ENCODE measurements at regions not wholly inside any gene's neighbourhood (a gene's known extent, or its start where the extent isn't known, plus 50 kb on each side); places are given as distances from the start of the nearest gene placed in this dataset.
"Not testable (repeated sequence)": the region's sequence is repeated elsewhere in the genome, so short reads cannot be mapped to it uniquely, and the experiment has no call there.

DNA sequence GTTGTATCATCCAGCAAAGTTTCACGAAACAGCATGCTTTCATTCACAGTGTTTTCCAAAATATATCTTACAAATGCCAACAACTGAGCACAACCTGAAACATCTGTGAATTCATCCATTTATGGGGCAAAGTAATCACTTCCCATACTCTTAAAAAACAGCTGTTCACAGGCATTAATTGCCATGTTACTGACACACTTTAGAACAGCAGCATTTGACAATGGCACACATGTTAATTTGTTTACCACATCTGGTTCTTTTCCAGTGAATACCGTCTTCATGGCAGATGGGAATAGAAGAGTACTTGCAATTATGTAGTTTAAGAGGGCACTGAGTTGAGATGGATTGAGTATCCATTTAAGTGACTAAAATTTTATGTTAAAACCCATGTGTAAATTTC is 347.4 kb upstream of the LRP1B start:
- DNase-seq (ENCODE audit: low spot score), result no peak

DNA sequence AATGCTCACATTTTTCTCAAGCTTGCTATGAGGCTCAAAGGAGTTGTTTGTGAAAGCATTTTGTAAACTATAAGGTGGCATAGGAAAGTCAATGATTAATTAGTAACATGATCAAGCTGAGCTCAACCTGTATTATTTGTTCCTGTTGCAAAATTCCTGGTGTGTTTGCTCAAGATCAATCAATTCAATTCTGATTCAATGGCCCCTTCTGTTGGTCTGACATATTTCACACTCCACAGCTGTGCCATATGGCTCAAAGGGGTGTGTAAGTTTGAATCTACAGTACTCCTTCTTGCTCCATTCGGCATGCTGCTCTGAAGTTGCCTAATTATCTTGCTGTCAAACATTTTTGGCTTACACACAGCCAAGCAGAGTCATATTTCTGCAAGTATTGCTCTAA is 341.6 kb upstream of the LRP1B start:
- DNase-seq (ENCODE audit: low spot score), result no peak

DNA sequence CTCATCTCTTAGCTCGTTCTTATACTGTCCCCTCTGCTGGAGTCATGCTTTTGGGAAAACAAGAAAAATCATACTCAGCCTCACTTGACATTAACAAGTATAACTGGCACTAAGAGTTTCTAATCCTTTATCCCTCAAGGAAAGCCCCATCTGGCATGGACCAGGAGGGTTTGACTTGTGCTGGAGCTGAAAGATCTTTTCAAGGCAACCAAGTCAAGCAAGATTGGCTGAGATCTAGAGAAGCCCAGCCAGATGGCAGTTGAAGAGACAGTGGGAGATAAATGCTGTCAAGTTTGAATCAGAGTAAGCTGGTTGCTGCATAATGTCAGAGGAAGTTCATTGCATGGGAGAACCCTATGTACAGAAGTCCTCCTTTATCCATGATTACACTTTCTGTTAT is 336.5 kb upstream of the LRP1B start:
- no peak for DNase-seq (ENCODE audit: low spot score)

DNA sequence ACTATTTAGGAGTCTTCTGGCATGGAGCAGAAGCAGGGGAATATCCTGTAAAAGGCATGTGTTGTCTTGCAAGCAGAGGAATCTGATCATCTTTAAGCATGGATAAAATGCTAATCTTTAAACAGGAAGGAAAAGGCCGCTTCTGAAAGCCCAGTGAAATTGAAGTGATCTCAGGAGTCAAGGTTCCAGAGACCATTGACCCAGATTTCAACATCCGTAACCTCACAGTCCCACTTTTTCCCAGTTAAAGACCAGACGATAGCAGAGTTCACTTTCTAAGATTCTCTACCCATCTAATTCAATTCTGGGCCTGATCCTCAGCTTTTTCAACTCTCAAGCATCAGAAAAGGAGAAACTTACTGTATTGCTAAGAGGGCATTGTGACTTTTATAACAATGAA is 332.2 kb upstream of the LRP1B start:
- DNase-seq (ENCODE audit: low spot score), result no peak

DNA sequence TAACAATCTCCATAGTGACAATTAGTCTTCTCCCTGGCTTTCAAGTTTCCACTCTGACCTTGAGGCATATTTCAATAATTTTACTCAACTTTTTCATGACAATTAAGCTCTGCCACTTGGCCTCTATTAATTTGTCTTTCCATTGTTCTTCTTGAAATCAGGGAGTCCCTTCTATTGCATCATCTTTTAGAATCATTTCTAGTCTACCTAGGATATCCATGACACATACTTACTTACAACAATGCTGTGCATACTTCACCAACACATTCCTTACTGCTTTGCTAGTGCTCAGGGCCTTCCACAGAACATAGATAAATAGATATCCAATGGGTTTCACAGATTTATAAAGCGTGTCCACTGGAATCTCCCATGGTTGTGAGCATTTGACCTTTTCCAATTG is 331.5 kb upstream of the LRP1B start:
- no peak for DNase-seq (ENCODE audit: low spot score)

DNA sequence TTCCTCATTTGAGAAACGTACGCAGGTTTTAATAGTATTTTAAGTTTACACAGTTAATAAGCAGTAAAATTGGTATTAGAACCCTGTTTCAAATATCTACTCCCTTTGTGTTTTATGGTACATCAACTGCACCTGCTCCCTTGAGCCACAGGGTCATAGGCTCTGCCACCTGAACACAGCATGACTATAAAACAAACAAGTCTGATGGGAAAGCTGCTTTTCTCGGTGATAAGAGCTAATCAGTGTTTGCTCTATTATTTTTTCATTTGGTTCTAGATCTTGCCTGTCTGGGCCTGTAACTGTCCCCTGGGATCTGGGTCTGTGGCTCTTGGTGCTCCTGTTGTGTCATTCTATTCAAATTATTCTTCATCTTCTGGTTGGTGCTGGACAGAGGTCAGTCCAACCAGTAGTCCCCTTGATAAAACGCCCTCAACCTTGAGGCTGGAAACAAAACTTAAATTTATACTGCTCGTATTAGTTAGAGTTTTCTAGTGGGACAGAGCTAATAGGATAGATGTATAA is 314.8 kb upstream of the LRP1B start:
- DNase-seq (ENCODE audit: low spot score), result no peak

DNA sequence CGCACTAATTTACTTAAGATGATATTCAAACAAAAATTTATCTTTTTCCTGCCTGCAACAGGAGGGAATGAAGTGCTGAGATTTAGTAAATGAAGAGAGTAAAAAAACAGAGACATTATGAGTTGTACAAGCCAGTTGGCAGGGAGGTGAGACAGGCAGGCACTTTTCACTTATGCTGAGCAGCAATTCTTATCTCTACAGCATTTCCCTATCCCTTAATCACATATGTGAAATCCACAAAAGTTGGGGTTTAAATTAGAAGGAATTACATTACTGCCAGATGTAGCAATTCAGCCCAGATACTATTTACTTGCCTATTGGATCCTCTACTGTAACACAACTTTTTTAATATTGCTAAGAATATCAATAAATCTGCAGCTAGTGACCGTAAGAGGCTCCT is 314.2 kb upstream of the LRP1B start:
- DNase-seq (ENCODE audit: low spot score), result no peak

DNA sequence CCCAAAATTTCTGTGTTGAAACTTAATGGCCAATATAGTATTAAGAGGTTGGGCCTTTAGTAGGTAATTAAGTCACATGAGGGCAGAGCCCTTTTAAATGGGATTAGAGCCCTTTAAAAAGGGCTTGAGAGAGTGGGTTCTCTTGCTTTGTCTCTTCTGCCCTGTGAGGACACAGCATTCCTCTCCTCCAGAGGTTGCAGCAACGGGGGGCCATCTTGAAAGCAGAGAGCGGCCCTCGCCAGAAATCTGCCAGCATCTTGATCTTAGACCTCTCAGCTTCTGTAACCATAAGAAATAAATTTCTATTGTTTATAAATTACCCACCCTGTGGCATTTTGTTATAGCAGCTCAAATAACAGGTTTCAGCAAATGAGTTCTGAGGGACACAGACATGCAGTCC is 305.0 kb upstream of the LRP1B start:
- DNase-seq (ENCODE audit: low spot score), result no peak

DNA sequence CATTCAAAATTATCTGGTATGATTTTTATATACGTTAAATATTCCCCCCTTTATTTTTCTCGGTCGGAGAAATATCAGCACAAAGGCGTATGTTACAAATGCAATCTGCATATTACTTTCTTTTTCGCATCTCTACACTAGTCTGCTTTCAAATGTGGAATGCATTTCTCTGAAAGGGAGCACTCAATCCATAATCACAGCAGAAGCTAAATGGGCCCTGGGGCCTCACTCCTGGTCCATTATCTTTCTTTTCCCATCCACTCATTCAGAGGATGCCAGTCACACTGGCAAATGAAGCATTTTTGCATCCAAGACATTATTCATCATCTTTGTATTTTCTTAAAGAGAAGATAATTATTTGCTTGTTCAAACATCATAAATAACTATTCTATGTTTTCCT is 295.2 kb upstream of the LRP1B start:
- no peak for DNase-seq (ENCODE audit: low spot score)

DNA sequence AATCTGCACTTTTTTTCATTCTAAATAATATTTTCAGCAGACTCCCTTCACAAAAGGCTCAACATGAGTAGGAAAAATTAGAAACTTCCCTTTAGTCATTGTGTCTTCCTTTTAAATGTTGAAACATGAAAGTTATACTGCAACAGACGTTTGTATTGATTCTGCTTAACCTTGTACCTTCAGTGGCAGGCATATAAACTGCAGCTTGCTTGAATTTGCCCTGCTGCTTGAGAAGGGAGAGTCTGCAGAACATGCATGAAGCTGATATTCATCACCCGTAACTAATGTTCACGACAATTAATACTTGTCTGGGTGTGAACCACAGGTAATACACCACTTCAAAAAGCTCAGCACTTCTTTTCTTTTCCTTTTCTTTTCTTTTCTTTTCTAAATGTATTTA is 294.7 kb upstream of the LRP1B start:
- DNase-seq (ENCODE audit: low spot score), result no peak

DNA sequence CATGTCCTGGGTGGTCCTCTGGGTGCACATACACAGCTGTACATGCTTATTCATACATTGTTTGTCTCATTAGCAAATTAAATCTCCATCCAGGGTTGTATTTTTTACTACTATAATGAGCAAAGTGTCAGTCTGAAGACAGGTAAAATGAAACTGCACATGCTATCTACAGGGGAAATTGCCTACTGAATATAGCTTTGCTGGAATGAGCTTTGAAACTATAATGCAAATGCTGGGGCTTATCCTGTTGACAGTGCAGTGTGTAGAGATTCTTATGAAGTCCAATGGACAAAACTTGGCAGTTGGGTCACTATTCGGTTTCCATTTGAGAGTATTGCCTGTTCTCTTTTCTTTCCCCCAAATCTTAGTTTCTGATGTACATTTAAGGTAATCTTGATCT is 292.8 kb upstream of the LRP1B start:
- DNase-seq (ENCODE audit: low spot score), result no peak

DNA sequence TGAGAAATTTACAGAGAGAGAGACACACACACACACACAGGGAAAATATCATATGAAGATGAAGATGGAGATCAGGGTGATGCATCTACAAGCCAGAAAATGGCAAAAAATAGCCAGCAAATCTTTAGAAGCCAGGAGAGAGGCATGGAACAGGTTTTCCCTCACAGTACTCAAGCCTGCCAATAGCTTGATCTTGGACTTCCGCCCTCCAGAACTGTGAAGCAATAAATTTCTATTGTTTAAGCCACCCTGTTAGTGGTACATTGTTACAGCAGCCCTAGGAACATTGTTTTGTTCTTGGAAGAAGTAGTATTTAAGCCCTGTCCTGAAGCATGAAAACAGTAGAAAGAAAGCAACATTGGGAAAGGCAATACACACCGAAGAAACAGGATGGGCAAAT is 292.0 kb upstream of the LRP1B start:
- DNase-seq (ENCODE audit: low spot score), result no peak

DNA sequence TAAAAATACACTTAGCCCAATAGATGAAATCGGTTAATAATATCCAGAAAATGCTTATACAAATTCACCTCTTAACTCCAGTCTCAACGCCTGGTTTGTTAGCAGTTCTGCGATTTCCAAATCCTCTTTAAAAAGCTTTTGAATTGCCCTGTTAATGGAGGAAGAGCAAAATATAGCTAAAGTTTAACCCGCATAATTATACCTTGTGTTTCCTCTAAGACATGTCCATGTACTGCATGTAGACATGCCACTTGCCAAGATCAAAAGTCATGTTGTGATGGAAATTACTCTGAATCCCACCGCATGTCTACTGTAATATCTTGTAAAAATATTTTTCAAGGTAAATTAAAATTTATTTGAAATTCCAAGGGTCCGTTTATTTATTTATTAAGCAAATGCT is 291.2 kb upstream of the LRP1B start:
- no peak for DNase-seq (ENCODE audit: low spot score)

DNA sequence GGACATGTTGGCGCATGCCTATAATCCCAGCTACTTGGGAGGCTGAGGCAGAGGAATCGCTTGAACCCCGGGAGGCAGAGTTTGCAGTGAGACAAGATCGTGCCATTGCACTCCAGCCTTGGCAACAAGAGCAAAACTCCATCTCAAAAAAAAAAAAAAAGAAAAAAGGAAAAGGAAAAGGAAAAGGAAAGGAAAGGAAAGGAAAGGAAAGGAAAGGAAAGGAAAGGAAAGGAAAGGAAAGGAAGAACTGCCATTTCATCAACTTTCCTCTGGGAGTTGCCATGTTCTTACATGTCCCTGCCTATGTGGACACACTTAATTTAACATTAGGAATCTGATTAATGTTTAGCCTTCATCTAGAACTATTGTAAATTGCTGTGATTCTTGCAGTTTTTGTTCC is 287.9 kb upstream of the LRP1B start:
- DNase-seq (ENCODE audit: low spot score), result not testable (repeated sequence)

DNA sequence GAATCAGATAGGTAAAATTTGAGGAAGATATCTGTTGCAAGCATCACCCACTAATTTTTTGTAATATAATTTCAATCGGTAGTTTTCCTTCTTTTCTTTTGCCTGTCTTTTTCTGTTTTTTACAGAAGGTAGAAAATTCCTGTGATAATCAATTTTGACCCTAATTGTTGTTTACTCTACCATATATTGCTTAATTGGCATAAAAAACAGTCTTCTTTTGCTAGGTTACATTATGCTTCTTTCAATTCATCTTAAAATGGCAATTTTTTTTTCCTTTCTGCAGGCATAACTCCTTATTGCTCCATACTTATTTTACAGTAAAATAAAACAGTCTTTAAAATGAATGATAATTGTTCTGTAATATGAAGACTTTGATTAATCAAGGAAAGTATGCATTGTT is 286.2 kb upstream of the LRP1B start:
- DNase-seq (ENCODE audit: low spot score), result no peak

DNA sequence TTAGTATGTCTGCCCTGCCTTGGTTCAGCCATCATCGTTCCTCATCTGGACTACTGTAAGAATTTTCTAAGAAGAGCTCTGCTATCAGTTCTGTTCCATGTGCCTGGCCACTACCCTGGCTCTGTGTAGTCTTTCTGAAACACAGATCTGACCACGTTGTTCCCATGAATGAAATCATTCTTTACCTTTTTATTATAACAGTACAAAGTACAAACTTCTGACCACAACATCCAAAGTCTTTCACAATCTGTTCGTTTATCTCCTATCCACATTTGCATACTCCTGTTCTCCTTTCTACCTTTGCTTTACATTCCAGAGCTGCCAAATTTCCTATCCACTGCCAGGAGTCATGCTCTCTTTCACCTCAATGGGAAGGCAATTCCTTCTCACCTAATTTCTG is 284.6 kb upstream of the LRP1B start:
- DNase-seq (ENCODE audit: low spot score), result no peak

DNA sequence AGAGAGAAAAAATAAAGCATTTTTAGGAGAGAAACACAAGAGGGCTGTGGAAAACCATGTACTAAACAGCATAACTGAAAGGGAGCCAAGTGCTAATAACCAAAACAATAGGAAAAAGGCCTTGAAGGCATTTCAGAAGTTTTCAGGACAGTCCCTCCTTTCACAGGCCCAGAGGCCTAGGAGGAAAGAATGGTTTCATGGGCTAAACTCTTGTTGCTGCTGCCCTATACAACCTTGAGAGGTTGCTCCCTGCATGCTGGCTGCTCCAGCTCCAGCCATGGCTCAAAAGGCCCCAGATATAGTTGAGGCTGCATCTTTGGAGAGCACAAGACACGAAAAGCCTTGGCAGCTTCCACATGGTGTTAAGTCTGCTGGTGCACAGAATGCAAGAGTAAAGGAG is 267.4 kb upstream of the LRP1B start:
- DNase-seq (ENCODE audit: low spot score), result no peak

DNA sequence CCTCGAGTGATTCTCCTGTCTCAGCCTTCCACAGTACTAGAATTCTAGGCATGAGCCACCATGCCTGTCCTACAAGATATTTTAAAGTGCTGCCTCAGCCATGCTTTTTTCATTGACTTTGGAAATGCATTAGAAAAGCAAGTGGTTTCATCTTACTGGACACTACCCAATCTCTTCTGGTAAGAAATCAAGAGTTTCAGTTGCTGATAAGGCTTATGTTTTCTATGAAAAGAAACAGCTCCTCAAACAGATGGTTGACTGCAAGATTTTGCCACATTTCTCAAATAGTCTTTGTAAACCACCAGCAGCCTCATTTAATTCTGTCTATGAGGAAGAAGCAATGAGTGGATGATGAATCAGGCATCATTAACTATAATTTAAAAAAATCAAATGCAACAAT is 264.5 kb upstream of the LRP1B start:
- no peak for DNase-seq (ENCODE audit: low spot score)

DNA sequence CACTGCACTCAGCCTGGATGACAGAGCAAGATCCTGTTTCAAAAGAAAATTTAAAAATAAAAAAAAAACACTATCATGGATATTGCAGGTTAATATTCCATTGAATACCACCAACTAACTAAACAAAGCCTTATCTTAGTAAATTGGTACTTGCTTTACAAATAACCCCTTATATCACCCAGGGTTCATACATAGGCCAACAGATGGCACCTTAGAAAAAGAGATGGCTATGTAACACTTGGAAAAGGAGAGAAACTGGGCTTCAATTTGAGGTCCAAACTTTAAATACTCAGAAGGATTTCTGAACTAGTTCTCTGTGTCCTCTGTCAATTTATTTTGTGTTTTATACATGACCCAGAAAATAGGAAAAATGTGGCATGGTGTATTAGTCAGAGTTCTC is 249.6 kb upstream of the LRP1B start:
- DNase-seq (ENCODE audit: low spot score), result no peak

DNA sequence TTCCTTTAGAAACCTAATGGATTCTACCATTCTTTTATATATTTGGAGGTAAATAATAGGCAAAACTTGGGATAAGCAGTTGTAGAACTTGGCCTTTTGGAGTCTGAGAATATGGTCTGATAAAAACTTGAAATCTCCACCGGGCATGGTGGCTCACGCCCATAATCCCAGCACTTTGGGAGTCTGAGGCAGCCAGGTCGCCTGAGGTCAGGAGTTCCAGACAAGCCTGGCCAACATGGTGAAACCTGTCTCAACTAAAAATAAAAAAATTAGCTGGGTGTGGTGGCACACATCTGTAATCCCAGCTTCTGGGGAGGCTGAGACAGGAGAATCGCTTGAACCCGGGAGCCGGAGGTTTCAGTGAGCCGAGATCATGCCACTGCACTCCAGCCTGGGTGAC is 231.3 kb upstream of the LRP1B start:
- DNase-seq (ENCODE audit: low spot score), result not testable (repeated sequence)

DNA sequence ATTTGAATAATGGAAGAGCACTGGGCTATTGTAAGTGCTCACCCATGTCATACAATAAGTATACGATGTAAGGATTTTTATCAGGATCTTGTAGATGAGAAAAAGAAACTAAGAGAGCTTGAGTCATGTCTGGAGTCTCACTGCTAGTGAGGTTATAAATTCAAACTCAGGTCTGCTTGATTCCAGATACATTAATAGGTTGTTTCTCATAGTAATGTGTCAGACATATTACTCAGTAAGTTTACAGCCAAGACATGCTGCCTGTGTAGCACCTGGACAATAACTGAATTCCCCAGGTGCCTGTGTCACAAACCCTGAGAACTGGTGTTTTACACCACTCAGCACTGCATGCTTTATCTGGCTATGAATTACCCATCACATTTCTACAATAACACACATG is 216.9 kb upstream of the LRP1B start:
- DNase-seq (ENCODE audit: low spot score), result no peak

DNA sequence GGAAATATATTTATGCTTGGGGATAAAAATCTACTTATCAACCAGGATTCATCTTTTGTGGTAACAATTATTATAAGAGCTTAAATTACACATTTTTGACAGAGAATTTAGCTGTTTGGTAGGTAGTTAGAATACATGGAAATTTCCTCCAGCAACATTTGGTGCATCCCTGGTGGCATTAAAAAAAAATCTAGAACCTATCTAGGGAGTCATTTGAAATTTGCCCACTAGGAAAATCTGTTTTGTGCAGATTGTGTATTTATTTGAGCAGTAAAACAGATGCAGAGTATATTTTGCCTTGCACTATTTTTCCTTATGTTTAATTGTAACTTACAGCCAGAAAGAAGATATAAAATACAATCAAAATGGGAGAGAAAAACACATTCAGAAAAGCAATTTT is 208.4 kb upstream of the LRP1B start:
- no peak for DNase-seq (ENCODE audit: low spot score)

DNA sequence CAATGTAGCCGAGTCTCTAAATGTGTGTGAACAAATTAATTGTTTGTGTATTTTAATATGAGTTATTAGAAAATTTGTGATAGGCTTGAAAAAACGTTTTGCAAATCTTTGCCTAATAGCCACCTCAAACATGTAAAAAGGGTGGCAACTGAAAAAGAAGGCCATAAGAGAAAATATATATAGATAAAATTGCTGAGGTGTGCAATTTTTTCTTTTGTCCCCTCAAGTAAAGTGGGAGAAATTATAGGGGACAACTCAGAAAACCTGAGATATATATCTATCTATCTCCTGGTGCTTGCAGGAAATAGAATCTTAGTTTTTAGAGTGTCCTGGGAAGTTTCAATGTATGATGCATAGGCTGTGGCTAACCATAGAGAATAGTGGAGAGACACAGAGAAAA is 201.4 kb upstream of the LRP1B start:
- no peak for DNase-seq (ENCODE audit: low spot score)

DNA sequence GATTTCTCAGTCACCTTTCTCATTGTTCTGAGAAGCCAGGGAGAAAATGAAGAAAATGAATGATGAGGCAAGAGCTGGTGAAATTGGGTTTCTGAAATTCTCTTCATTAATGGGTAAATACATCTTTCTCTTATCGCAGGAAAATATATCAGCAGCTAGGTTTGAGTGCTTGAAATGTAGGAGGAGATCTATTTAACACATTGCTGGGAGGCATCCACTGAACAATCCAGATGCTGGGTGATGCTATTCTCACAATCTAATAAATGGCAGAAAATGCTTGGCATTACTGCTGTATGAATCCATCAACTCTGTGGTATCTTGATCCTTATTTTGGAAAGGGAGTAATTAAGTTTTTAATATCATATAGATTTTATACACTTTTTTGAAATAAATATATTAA is 199.6 kb upstream of the LRP1B start:
- no peak for DNase-seq (ENCODE audit: low spot score)

DNA sequence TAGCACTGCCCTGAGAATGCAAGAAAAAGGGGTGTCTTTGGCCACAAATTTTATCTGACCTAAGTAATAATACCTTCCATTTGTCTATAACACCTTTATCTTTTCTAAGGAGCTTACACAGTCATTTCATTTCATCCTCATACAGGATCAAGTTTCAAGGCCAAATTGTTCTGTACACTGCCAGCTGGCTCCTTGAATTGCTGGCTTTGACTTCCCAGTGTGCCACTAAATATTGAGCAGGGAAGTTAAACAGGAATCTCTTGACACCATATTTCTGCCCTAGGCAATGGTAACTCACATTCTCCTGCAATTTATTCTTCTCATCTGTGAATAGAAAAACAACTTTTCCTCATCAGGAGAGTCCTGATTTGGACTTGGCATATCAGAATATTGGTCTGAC is 195.1 kb upstream of the LRP1B start:
- DNase-seq (ENCODE audit: low spot score), result no peak
